ENCODE measurements at regions not wholly inside any gene's neighbourhood (a gene's known extent, or its start where the extent isn't known, plus 50 kb on each side); places are given as distances from the start of the nearest gene placed in this dataset.

GRCh38 chr1:219993554-219994433, 52.5 kb downstream of the EPRS1 start:
- Histone ChIP-seq H3K27ac (peak overlapping the region in 1 of 2 donors; percentile 68), H3K4me3 (peak overlapping the region; percentile 44)
- no peak for TF ChIP-seq CTCF (IDR thresholded peaks at IDR 0.05)
- DNase-seq (ENCODE audit: low spot score): no peak

- no peak for TF ChIP-seq CTCF (IDR thresholded peaks at IDR 0.05)
- Histone ChIP-seq H3K27ac (no peak overlapping the region), H3K4me3 (no peak overlapping the region)
- DNase-seq (ENCODE audit: low spot score): no peak
Observed at GRCh38 chr1:219991919-219992318, 54.4 kb downstream of the EPRS1 start.

- no peak for TF ChIP-seq CTCF (IDR thresholded peaks at IDR 0.05)
- no peak overlapping the region for H3K4me3 ChIP-seq
- DNase-seq (ENCODE audit: low spot score): no peak
- no peak overlapping the region for H3K27ac ChIP-seq
Observed at GRCh38 chr1:219991511-219991810, 54.8 kb downstream of the EPRS1 start.

- DNase-seq (ENCODE audit: low spot score): no peak
- Histone ChIP-seq H3K27ac (no peak overlapping the region), H3K4me3 (no peak overlapping the region)
- TF ChIP-seq CTCF (IDR thresholded peaks at IDR 0.05): peak; percentile 56
Observed at GRCh38 chr1:219990782-219991510, 55.4 kb downstream of the EPRS1 start.

GRCh38 chr1:219989766-219990165, 56.5 kb downstream of the EPRS1 start:
- DNase-seq (ENCODE audit: low spot score): no peak
- Histone ChIP-seq H3K4me3 (no peak overlapping the region), H3K27ac (no peak overlapping the region)
- no peak for TF ChIP-seq CTCF (IDR thresholded peaks at IDR 0.05)

- Histone ChIP-seq H3K27ac (no peak overlapping the region), H3K4me3 (no peak overlapping the region)
- no peak for DNase-seq (ENCODE audit: low spot score)
- TF ChIP-seq CTCF (IDR thresholded peaks at IDR 0.05): no peak
Observed at GRCh38 chr1:219988818-219989217, 57.5 kb downstream of the EPRS1 start.

- Histone ChIP-seq H3K4me3 (no peak overlapping the region), H3K27ac (no peak overlapping the region)
- TF ChIP-seq CTCF (IDR thresholded peaks at IDR 0.05): no peak
- no peak for DNase-seq (ENCODE audit: low spot score)
Observed at GRCh38 chr1:219988387-219988786, 57.9 kb downstream of the EPRS1 start.

Measured in coronary artery (tissue), 2 donors.